Loucy (cell line): ENCODE measurements at regions not wholly inside any gene's neighbourhood (a gene's known extent, or its start where the extent isn't known, plus 50 kb on each side); places are given as distances from the start of the nearest gene placed in this dataset.

ENCODE experiments used
- EZH2phosphoT487 ChIP-seq: fragments of 200-600 bp; IDR thresholded peaks from 2 replicates; pipeline ENCODE4 v1.6.1; 2018; ENCODE audit warnings: antibody characterized with exemption, mild to moderate bottlenecking, moderate library complexity, borderline replicate concordance
- TF ChIP-seq, protein P1 (sequence below): fragments of 200-600 bp; sonication (generic); conservative IDR thresholded peaks from 2 replicates; pipeline ENCODE4 v1.5.1; 2014; ENCODE audit warnings: mild to moderate bottlenecking, antibody characterized with exemption, low read length

DNA sequence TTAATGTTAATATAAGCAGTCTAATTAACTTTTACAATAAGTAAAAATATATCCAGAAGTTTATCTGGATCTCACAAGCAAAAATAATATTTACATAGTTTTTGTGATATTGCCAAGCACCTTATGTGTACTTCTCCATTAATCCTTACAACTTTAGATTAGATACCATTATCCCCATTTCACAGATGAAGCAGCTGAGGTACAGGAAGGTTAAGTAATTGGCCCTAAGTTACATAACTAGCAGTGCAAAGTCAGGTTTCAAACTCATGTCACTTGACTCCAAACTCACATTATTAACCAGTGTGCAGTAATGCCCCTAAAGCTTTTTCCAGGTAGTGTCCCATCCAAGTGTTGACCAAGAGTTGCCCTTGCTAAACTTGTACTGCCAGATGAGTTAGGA lies 248.6 kb upstream of the STXBP5 start:
- TF ChIP-seq, protein P1, sequence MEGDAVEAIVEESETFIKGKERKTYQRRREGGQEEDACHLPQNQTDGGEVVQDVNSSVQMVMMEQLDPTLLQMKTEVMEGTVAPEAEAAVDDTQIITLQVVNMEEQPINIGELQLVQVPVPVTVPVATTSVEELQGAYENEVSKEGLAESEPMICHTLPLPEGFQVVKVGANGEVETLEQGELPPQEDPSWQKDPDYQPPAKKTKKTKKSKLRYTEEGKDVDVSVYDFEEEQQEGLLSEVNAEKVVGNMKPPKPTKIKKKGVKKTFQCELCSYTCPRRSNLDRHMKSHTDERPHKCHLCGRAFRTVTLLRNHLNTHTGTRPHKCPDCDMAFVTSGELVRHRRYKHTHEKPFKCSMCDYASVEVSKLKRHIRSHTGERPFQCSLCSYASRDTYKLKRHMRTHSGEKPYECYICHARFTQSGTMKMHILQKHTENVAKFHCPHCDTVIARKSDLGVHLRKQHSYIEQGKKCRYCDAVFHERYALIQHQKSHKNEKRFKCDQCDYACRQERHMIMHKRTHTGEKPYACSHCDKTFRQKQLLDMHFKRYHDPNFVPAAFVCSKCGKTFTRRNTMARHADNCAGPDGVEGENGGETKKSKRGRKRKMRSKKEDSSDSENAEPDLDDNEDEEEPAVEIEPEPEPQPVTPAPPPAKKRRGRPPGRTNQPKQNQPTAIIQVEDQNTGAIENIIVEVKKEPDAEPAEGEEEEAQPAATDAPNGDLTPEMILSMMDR = no peak
- TF ChIP-seq EZH2phosphoT487 = no peak
